ENCODE measurements at regions not wholly inside any gene's neighbourhood (a gene's known extent, or its start where the extent isn't known, plus 50 kb on each side); places are given as distances from the start of the nearest gene placed in this dataset.
A peak's percentile ranks its signal among the peaks of the same experiment; 100 is the strongest.

GRCh38 chr5:99004960-99005359 lies 76.2 kb upstream of the CHD1 start:
- peak; percentile 19 for DNase-seq (ENCODE audit: low read depth)
- no peak for TF ChIP-seq CTCF (conservative IDR thresholded peaks at IDR 0.05; ENCODE audit: low read depth, low read length)
- no peak overlapping the region for H3K4me3 ChIP-seq (ENCODE audit: low read depth, low read length)

- TF ChIP-seq CTCF (conservative IDR thresholded peaks at IDR 0.05; ENCODE audit: low read depth, low read length), result no peak
- no peak overlapping the region for H3K4me3 ChIP-seq (ENCODE audit: low read depth, low read length)
- peak; percentile 75 for DNase-seq (ENCODE audit: low read depth)
These were observed 72.1 kb upstream of the CHD1 start for GRCh38 chr5:99000876-99001275.

- no peak overlapping the region for H3K4me3 ChIP-seq (ENCODE audit: low read depth, low read length)
- TF ChIP-seq CTCF (conservative IDR thresholded peaks at IDR 0.05; ENCODE audit: low read depth, low read length), result no peak
- no peak for DNase-seq (ENCODE audit: low read depth)
These were observed 71.4 kb upstream of the CHD1 start for GRCh38 chr5:99000221-99000620.

- no peak overlapping the region for H3K4me3 ChIP-seq (ENCODE audit: low read depth, low read length)
- no peak for DNase-seq (ENCODE audit: low read depth)
- no peak for TF ChIP-seq CTCF (conservative IDR thresholded peaks at IDR 0.05; ENCODE audit: low read depth, low read length)
These were observed 70.8 kb upstream of the CHD1 start for GRCh38 chr5:98999631-99000030.

- no peak for TF ChIP-seq CTCF (conservative IDR thresholded peaks at IDR 0.05; ENCODE audit: low read depth, low read length)
- no peak overlapping the region for H3K4me3 ChIP-seq (ENCODE audit: low read depth, low read length)
- DNase-seq (ENCODE audit: low read depth), result peak; percentile 47
These were observed 68.2 kb upstream of the CHD1 start for GRCh38 chr5:98997000-98997399.

GRCh38 chr5:98994611-98995010 lies 65.8 kb upstream of the CHD1 start:
- TF ChIP-seq CTCF (conservative IDR thresholded peaks at IDR 0.05; ENCODE audit: low read depth, low read length), result no peak
- no peak for DNase-seq (ENCODE audit: low read depth)

GRCh38 chr5:98993512-98993911 lies 64.7 kb upstream of the CHD1 start:
- no peak for DNase-seq (ENCODE audit: low read depth)
- no peak overlapping the region for H3K4me3 ChIP-seq (ENCODE audit: low read depth, low read length)
- TF ChIP-seq CTCF (conservative IDR thresholded peaks at IDR 0.05; ENCODE audit: low read depth, low read length), result no peak

More at GRCh38 chr5:98994611-98995010, 65.8 kb upstream of the CHD1 start:
- no peak overlapping the region for H3K4me3 ChIP-seq (ENCODE audit: low read depth, low read length)
